ENCODE measurements at regions not wholly inside any gene's neighbourhood (a gene's known extent, or its start where the extent isn't known, plus 50 kb on each side); places are given as distances from the start of the nearest gene placed in this dataset.
"Not testable (repeated sequence)": the region's sequence is repeated elsewhere in the genome, so short reads cannot be mapped to it uniquely, and the experiment has no call there.

DNA sequence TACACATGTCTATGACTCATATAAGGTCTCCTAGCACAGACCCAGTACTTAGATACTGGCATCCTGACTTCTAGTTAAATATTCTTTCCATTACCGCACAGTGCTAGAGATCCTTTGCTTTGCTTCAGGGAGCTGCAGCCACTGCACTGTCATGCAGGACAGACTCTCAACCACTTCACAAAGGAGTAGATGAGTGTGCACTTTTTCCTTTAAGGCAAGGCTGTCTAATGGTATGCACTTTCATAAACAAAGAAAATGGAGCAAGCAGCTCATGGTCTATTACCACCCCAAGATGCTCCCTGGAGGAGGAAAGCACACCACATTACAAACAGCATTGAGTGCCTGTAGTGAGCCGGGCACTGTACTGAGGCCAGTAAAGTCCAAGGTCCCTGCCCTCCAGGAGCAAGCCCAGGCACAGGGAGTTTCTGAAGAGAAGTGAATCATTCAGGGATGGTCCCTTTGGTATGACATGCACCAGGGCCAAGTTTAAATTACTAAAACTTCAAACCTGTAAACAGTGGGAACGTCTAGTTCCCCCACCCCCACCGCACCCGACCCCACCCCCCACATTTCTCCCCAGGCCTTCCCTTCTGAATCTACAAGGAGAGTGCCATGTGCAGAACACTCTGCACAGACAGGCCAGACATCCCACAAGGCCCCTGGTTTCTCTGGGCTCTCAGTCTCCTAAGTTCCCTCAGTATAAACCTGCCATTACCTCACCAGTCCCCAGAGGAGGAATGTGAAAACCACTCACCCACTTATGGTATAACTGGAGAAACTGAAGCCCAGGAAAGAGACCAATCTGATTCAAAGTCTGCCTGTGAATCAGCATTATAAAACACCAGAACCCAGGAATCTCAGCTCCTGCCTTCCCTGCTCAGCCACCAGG, 107.8 kb upstream of the BCL6 start:
- DNase-seq, result no peak

DNA sequence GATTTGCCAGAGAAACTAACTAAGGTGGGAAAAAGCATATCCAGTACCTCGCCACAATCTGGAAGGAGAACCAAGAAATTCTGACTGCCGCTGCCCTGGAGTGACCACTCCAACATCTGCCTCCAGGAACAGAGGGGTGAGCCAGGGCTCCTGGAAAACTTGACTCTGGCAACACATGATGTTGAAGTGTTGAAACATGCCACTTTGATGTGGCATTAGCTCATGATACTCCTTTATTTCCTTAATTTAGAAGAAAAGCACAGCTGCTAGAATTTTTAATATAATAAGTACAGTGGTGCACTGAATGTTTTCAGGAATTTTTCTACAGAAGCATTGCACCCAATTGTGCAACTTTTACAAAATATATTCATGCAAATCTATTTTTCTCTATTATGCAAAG, 109.9 kb upstream of the BCL6 start:
- no peak for DNase-seq

DNA sequence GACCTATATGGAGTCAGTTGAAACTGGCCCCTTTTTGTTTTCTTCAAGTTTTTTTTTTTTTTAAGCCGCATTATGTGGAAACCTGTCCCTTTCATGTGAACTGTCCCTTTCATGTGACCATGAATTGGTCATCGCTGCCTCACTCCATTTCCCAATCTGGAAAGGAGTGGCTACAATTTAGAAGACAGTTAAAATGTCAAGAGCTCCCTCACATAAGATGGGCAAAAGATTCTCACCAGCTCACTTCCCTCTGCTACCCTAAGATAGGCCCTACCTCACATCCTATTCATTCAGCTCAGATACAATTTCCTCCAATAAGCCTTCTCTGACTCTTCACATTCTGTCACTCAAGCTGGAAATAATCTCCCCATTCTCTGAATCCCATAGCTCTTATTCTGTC, 111.3 kb upstream of the BCL6 start:
- DNase-seq, result no peak

GRCh38 chr3:187858041-187858440, 112.8 kb upstream of the BCL6 start:
- no peak for DNase-seq

GRCh38 chr3:187858711-187859110, 113.4 kb upstream of the BCL6 start:
- no peak for DNase-seq

GRCh38 chr3:187862701-187863277, 117.5 kb upstream of the BCL6 start:
- DNase-seq, result not testable (repeated sequence)

DNA sequence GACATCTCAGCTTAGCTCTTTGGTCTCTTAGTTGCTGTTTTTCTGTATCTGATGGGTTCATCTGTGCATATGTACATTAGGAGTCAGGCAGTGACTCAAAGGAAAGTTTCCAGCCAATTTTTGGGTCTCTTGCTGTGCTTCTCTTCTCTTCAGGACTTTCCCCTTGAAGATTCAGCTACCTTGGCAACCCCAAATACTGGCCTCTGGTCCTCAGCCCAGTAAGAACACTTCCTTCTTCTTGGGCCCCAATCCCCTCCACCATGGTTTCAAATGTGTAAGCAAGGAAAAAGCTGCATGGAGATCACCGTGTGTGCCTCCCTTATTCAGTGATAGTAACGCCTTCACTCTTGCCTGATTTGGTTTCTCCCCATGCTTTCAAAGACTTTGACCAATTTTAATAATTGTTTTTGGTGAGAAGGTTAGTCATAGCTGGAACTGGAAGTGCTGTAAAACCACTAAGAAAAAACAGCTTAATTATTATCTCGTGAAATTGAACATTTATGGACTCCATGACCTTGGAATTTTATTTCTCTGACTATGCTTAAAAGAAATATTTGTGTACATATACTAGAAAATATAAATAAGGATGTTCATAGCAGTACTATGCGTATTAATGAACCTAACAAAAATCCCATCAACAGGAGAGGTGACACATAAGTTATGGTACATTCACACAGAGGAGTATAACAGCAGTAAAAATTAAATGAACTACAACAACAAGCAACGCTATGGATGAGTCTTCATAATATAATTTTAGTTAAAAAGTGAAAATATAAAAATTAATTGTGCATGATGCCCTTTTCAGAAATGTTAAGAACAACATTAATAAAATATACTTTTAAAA, 125.3 kb upstream of the BCL6 start:
- no peak for DNase-seq

GRCh38 chr3:187871204-187871591, 125.9 kb upstream of the BCL6 start:
- DNase-seq, result no peak

DNA sequence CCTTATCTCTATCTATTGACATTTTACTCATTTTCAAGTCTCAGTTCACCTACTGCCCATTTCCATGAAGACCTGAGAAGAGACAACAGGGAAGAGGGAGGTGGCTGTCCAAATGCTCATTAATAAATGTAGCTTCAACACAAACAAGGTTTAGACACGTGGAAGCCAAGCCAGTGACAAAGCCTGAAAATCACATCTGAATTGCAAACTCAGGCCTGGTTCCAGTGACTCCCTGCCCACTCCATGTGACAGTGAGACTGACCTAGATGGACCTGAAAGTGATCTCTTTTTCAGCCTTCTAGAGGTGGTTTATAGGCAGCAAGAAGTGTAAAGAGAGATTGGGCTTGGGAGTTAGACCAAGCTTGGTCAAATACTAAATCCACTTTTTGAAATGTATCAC, 126.6 kb upstream of the BCL6 start:
- no peak for DNase-seq

- no peak for DNase-seq
Observed at GRCh38 chr3:187873843-187874242, 128.6 kb upstream of the BCL6 start.

DNA sequence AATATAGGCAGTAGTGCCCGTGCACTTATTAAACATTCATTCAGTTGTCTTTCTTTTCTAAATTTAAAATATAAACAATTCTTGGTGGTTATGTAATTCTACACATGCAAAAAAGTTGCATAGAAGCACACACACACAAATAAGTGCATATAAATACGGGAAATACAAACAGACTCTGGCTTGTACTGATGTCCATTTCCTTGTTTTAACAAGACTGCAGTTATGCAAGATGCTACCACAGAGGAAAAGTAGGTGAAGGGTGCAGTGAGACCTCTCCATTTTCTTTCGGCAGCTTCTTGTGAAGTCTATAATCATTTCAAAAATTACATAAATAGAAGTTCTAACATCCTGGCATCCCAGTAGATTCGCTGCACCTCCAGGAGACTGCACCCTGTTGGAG, 130.6 kb upstream of the BCL6 start:
- no peak for DNase-seq

DNA sequence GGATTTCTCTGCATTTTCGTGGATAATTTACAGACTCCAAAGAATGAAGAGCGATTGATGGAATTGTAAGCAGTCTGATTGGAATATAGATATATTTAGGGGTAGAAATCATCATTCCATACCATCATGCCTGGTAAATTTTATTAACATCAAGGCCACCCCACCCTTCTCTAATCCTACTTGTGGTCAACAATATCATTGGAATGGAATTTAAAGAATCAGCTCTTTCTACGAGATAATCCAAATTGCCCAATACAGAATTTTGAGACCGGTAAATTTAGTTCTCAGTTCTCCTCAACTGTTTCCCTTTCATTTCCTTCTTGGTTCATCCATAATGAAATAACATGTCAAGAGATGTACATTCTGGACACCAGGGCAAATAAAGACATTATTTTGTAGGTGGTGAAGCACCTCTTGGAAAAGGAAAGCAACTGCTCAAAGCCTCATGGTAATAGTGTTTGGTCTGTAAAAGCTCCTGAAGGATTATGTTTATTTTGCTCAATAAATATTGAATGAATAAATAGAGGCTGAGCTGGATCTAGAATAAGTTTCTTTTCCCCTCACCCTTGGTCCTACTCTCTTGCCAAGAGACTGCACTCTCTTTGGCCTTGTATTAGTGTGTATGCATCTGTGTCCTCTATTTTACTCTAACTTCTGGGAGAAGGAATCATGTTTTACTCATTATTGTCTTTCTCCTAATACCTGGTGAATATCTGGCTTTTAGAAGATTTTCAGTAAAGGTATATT, 133.7 kb upstream of the BCL6 start:
- DNase-seq, result no peak

DNA sequence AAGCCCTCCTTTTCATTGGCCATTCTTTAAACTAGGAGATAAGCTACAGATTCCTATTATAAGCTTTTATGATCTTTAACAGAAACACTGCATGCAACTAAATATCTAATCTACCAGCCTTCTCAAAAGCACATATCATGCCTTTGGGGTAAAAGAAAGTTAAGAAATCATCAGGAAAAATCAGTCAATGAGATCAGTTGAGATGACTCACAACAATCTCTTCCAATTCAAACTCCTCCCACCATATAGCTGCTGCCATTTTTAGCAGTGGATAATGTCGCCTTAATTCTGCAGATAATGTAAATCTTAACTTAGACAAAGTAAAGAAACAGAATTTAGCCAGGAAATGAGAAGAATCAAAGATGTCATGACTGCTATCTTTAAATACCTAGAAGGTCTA, 135.2 kb upstream of the BCL6 start:
- DNase-seq, result no peak

- DNase-seq, result no peak
Observed at GRCh38 chr3:187880851-187881250, 135.6 kb upstream of the BCL6 start.

GRCh38 chr3:187888701-187889100, 143.4 kb upstream of the BCL6 start:
- no peak for DNase-seq

- no peak for DNase-seq
Observed at GRCh38 chr3:187889106-187889505, 143.8 kb upstream of the BCL6 start.

DNA sequence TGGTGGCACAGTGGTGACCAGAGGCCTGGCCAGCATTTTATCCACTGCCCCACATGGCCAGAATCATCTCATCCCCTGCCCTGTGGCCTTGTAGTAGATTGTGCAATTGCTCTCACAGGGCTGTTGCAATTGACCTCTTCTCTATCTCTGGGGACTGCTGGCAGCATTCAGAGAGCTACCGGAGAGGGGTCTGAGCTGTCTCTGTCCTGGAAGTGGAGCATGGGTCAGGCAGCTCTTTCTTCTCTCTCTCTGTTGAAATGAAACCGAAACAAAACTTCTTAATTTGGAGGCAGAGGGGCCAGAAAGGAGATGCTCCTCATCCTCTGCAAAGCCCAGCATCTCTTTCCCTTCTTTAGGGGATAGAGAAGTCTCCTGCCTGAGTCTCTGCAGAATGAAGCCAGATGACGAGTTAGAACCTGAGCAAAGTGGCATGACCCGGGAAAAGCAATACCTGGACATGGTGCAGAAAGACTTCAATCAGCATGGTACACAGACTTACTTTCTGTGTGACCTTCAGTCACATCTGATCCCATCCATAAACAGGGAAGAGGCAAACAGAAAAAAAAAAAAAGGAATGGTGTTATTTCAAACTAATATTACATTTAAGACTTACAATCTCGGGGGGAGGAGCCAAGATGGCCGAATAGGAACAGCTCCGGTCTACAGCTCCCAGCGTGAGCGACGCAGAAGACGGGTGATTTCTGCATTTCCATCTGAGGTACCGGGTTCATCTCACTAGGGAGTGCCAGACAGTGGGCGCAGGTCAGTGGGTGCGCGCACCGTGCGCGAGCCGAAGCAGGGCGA, 144.5 kb upstream of the BCL6 start:
- DNase-seq, result peak; percentile 35

DNA sequence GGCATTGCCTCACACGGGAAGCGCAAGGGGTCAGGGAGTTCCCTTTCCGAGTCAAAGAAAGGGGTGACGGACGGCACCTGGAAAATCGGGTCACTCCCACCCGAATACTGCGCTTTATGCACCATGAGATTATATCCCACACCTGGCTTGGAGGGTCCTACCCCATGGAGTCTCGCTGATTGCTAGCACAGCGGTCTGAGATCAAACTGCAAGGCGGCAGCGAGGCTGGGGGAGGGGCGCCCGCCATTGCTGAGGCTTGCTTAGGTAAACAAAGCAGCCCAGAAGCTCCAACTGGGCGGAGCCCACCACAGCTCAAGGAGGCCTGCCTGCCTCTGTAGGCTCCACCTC, 145.1 kb upstream of the BCL6 start:
- not testable (repeated sequence) for DNase-seq

- no peak for DNase-seq
Observed at GRCh38 chr3:187896646-187897045, 151.4 kb upstream of the BCL6 start.

DNA sequence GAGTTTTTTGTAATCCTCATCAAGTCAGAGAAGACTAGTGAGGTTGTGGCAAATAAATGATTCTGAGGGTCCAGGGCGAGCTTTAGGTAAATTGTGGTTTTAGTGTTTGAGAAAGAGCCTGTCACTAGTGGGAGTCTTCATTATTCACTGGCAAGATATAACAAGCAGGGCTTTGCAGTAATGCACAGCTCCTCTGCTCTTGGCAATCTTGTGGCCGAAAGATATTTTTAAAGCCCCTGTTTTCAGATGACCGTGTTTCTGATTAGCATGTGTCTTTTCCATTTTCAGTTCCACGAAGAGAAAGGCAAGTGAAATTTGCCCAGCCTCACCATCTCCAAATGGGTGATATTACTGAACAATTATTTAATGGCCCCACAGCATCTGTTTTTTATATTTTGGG, 154.0 kb upstream of the BCL6 start:
- DNase-seq, result no peak

DNA sequence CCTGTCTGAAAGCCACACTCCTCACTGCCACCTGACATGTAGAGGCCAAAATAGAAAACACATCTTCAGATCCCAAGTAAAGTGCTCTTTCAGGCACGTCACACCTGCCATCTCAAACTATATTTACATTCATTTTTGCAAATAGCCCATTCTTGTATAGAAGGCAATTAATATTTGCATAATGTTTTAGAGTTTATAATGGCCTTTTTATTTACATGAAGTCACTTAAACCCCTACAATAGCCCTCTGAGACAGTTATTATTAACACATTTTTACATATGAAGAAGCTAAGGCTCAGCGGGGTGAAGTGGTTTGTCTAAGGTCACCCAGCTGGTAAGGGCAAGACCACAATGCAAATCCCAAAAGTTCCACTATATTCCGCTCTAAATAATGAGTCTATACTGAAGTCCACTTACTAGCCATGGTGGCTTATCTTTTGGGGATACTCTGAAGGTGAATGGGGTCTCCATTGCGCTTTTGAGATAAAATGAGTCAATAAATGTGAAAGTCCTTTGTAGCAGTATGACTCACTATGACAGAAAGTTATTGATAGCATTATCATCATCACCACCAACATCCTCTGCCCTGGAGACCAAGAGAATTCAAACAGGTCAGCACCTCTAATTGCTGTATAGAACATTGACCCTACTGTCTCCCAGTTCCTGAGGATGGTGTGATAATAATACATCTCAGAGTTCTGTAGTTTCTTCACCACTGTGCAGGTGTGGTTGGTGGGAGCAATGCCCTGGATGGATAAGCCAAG, 155.9 kb upstream of the BCL6 start:
- DNase-seq, result no peak

Data from SHP77 treated with DMSO at 0.1 percent for 48 hours (cell line).